ENCODE measurements at regions not wholly inside any gene's neighbourhood (a gene's known extent, or its start where the extent isn't known, plus 50 kb on each side); places are given as distances from the start of the nearest gene placed in this dataset.
A peak's percentile ranks its signal among the peaks of the same experiment; 100 is the strongest.

GRCh38 chr4:140809676-140810075 is 53.5 kb upstream of the TBC1D9 start:
- ATAC-seq (peak; percentile 30), DNase-seq (ENCODE audit: low spot score) (no peak)

- DNase-seq (ENCODE audit: low spot score) (no peak), ATAC-seq (no peak)
These were observed 52.1 kb upstream of the TBC1D9 start for GRCh38 chr4:140808256-140808655.

- DNase-seq (ENCODE audit: low spot score) (no peak), ATAC-seq (peak; percentile 45)
These were observed 51.5 kb upstream of the TBC1D9 start for GRCh38 chr4:140807491-140808252.

- DNase-seq (ENCODE audit: low spot score) (no peak), ATAC-seq (no peak)
These were observed 50.0 kb upstream of the TBC1D9 start for GRCh38 chr4:140806163-140806562.

Measured in left lobe of liver (tissue), 2 donors.